SK-N-SH (cell line): ENCODE measurements at regions not wholly inside any gene's neighbourhood (a gene's known extent, or its start where the extent isn't known, plus 50 kb on each side); places are given as distances from the start of the nearest gene placed in this dataset.

Experiments used
- CTCF ChIA-PET: fragments of 300-600, 350-600 bp; formaldehyde crosslinking; extraction: SDS; loops from one replicate; lab custom pipeline; 2021; lab: Yijun Ruan, JAX
- POLR2A ChIA-PET: fragments of 350-600 bp; sonication (Branson Sonifier 250); formaldehyde crosslinking; extraction: SDS; loops from one replicate; lab custom pipeline; 2020; ENCODE audit warnings: antibody characterized with exemption, inconsistent platforms; lab: Yijun Ruan, JAX
- DNase-seq: peaks from one replicate; pipeline ENCODE4 v3.0.0; 2012
- H2AFZ ChIP-seq: fragments of 200-600 bp; sonication (generic); 2 replicates; pipeline ENCODE4 v1.8.1; 2016; ENCODE audit warnings: antibody characterized with exemption, mild to moderate bottlenecking, low read depth
- H3F3A ChIP-seq: fragments of 200-600 bp; sonication (generic); replicated peaks from 2 replicates; pipeline ENCODE3; 2016; ENCODE audit warnings: antibody characterized with exemption, mild to moderate bottlenecking; ENCODE audit not compliant: insufficient read depth
- H3K27ac ChIP-seq, 2 experiments: fragments of 200-500 bp in 1 of 2; fragments of 200-600 bp in 1 of 2; sonication (Bioruptor generic) in 1 of 2; sonication (generic), shearing (Covaris generic) in 1 of 2; 2 replicates each; pipeline versions ENCODE4 v1.5.1 to v1.6.1; 2014 to 2016; ENCODE audit warnings: low read depth in 2 of 2, inconsistent platforms in 1 of 2, low read length in 1 of 2, mild to moderate bottlenecking in 1 of 2, mixed read lengths in 1 of 2
- H3K27me3 ChIP-seq: fragments of 200-600 bp; sonication (generic), shearing (Covaris generic); 2 replicates; pipeline ENCODE4 v1.6.1; 2016; ENCODE audit warnings: mixed run types; ENCODE audit not compliant: insufficient read depth
- H3K36me3 ChIP-seq, 2 experiments: fragments of 200-500 bp in 1 of 2; fragments of 200-600 bp in 1 of 2; sonication (Bioruptor generic) in 1 of 2; sonication (generic) in 1 of 2; replicated peaks in 1 of 2; 2 replicates each; pipeline versions ENCODE3 to v1.5.1; 2014 to 2016; ENCODE audit warnings: low read length in 1 of 2, mild to moderate bottlenecking in 1 of 2; ENCODE audit not compliant: insufficient read depth in 2 of 2, control insufficient read depth in 1 of 2
- H3K4me1 ChIP-seq, 2 experiments: fragments of 200-500 bp in 1 of 2; fragments of 200-600 bp in 1 of 2; sonication (Bioruptor generic) in 1 of 2; sonication (generic), shearing (Covaris generic) in 1 of 2; 2 replicates each; pipeline versions ENCODE4 v1.5.1 to v1.6.1; 2014 to 2016; ENCODE audit warnings: low read depth in 1 of 2, low read length in 1 of 2, mixed run types in 1 of 2; ENCODE audit not compliant: insufficient read depth in 2 of 2, control insufficient read depth in 1 of 2
- H3K4me2 ChIP-seq: fragments of 200-600 bp; sonication (generic), shearing (Covaris generic); 2 replicates; pipeline ENCODE4 v1.6.1; 2017; ENCODE audit warnings: mixed run types
- H3K4me3 ChIP-seq, 2 experiments: fragments of 200-500 bp in 1 of 2; fragments of 200-600 bp in 1 of 2; sonication (Bioruptor generic) in 1 of 2; sonication (generic), shearing (Covaris generic) in 1 of 2; 2 replicates each; pipeline versions ENCODE4 v1.5.1 to v1.8.1; 2014 to 2016; ENCODE audit warnings: low read depth in 2 of 2, inconsistent platforms in 1 of 2, low read length in 1 of 2, mild to moderate bottlenecking in 1 of 2, mixed read lengths in 1 of 2, moderate library complexity in 1 of 2
- H3K79me2 ChIP-seq: fragments of 200-600 bp; sonication (generic); 2 replicates; pipeline ENCODE4 v1.8.1; 2017; ENCODE audit warnings: mild to moderate bottlenecking; ENCODE audit not compliant: insufficient read depth
- H3K9ac ChIP-seq: fragments of 200-600 bp; sonication (generic); 2 replicates; pipeline ENCODE4 v1.6.1; 2017; ENCODE audit warnings: mixed run types
- H3K9me2 ChIP-seq: fragments of 200-600 bp; sonication (generic); 2 replicates; pipeline ENCODE4 v1.6.1; 2017; ENCODE audit warnings: mixed run types
- H3K9me3 ChIP-seq: fragments of 200-600 bp; sonication (generic); 2 replicates; pipeline ENCODE4 v1.6.1; 2017; ENCODE audit warnings: mixed run types, mild to moderate bottlenecking, moderate library complexity
- H4K20me1 ChIP-seq: fragments of 200-600 bp; sonication (generic); 2 replicates; pipeline ENCODE4 v1.6.1; 2017; ENCODE audit warnings: mild to moderate bottlenecking, mixed run types; ENCODE audit not compliant: insufficient read depth
- CHD2 ChIP-seq: fragments of 150-350 bp; IDR thresholded peaks from 2 replicates; pipeline ENCODE4 v1.6.1; 2018; ENCODE audit warnings: low read length; ENCODE audit not compliant: partially characterized antibody
- ELF1 ChIP-seq: IDR thresholded peaks from 2 replicates; pipeline ENCODE4 v1.4.0; 2012
- FOSL2 ChIP-seq: IDR thresholded peaks from 2 replicates; pipeline ENCODE4 v1.4.0; 2012; ENCODE audit warnings: low read depth, mild to moderate bottlenecking, moderate library complexity, borderline replicate concordance
- FOXJ3 ChIP-seq: sonication (generic); formaldehyde crosslinking; IDR thresholded peaks from 2 replicates; pipeline ENCODE4 v1.5.1; 2020; ENCODE audit warnings: mild to moderate bottlenecking, missing genetic modification reagents
- NRF1 ChIP-seq: IDR thresholded peaks from 2 replicates; pipeline ENCODE4 v1.6.1; 2012; ENCODE audit warnings: low read depth, mild to moderate bottlenecking, low read length
- POLR2AphosphoS5 ChIP-seq: IDR thresholded peaks from 2 replicates; pipeline ENCODE4 v1.6.1; 2012; ENCODE audit warnings: low read depth, low read length
- RCOR1 ChIP-seq: fragments of 150-350 bp; IDR thresholded peaks from 2 replicates; pipeline ENCODE4 v1.6.1; 2017; ENCODE audit warnings: antibody characterized with exemption, low read length
- RXRA ChIP-seq: IDR thresholded peaks from 2 replicates; pipeline ENCODE4 v1.4.0; 2012; ENCODE audit warnings: low read depth, mild to moderate bottlenecking, borderline replicate concordance
- SMC3 ChIP-seq: IDR thresholded peaks from 2 replicates; pipeline ENCODE4 v1.6.1; 2012; ENCODE audit warnings: low read depth, low read length, improper control_type of control experiment
- TAF1 ChIP-seq: IDR thresholded peaks from 2 replicates; pipeline ENCODE4 v1.6.1; 2012; ENCODE audit warnings: low read depth, mild to moderate bottlenecking, low read length, moderate library complexity, borderline replicate concordance
- TCF12 ChIP-seq: IDR thresholded peaks from 2 replicates; pipeline ENCODE4 v1.4.0; 2012
- TEAD4 ChIP-seq: IDR thresholded peaks from 2 replicates; pipeline ENCODE4 v1.4.0; 2012; ENCODE audit warnings: mild to moderate bottlenecking, borderline replicate concordance; ENCODE audit not compliant: insufficient read depth
- WGBS: methylation state at CpG from one replicate; pipeline ENCODE4 v1.1.6; 2017; ENCODE audit warnings: low lambda C conversion rate; 5-methylcytosine and 5-hydroxymethylcytosine counted together
- TF ChIP-seq, protein P1 (sequence below): IDR thresholded peaks from 2 replicates; pipeline ENCODE4; 2012

DNA sequence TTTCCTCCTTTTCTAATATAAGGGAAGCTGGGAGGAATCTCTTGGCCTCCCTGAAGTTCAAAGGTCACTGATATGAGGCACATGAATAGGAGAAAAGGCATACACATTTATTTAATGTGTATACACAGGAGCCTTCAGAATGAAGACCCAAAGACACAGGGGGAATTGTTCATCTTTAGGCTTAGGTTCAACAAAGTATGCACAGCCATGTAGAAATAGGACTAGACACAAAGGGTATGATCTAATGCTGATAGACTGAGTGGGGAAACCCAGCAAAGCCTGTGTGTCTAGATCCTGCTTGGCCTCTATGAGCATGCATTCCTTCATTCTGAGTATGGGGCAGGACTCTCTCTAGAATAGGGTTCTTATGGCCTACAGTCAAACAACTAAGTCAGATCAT, 177.1 kb upstream of the RFC3 start:
- no peak overlapping the region for H2AFZ ChIP-seq
- DNase-seq, result no peak
- CTCF ChIA-PET, result no interaction called here
- no peak overlapping the region for H3K4me2 ChIP-seq
- H3F3A ChIP-seq, result no peaks in the 10 kb centered on the region
- no peak overlapping the region for H3K9ac ChIP-seq
- no peak overlapping the region for H3K4me3 ChIP-seq
- no peaks in the 10 kb centered on the region for H3K79me2 ChIP-seq
- no peaks in the 10 kb centered on the region for H4K20me1 ChIP-seq
- no peaks in the 10 kb centered on the region for H3K27me3 ChIP-seq
- TF ChIP-seq TAF1 (no peak), RXRA (no peak), FOSL2 (no peak), SMC3 (no peak), ELF1 (no peak), RCOR1 (no peak)
- TF ChIP-seq, protein P1, sequence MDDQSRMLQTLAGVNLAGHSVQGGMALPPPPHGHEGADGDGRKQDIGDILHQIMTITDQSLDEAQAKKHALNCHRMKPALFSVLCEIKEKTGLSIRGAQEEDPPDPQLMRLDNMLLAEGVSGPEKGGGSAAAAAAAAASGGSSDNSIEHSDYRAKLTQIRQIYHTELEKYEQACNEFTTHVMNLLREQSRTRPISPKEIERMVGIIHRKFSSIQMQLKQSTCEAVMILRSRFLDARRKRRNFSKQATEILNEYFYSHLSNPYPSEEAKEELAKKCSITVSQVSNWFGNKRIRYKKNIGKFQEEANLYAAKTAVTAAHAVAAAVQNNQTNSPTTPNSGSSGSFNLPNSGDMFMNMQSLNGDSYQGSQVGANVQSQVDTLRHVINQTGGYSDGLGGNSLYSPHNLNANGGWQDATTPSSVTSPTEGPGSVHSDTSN, result no peak
- TF ChIP-seq, all 33 proteins: peak for 0
- H3K27ac ChIP-seq, result no peak overlapping the region
- no peaks in the 10 kb centered on the region for H3K9me3 ChIP-seq
- H3K36me3 ChIP-seq, result no peaks in the 10 kb centered on the region
- H3K9me2 ChIP-seq, result no peaks in the 10 kb centered on the region
- POLR2A ChIA-PET, result no interaction called here
- H3K4me1 ChIP-seq, result peaks cover 0 to 6% of the 10 kb centered on the region in 2 experiments; a peak in 2 of 4 replicates

DNA sequence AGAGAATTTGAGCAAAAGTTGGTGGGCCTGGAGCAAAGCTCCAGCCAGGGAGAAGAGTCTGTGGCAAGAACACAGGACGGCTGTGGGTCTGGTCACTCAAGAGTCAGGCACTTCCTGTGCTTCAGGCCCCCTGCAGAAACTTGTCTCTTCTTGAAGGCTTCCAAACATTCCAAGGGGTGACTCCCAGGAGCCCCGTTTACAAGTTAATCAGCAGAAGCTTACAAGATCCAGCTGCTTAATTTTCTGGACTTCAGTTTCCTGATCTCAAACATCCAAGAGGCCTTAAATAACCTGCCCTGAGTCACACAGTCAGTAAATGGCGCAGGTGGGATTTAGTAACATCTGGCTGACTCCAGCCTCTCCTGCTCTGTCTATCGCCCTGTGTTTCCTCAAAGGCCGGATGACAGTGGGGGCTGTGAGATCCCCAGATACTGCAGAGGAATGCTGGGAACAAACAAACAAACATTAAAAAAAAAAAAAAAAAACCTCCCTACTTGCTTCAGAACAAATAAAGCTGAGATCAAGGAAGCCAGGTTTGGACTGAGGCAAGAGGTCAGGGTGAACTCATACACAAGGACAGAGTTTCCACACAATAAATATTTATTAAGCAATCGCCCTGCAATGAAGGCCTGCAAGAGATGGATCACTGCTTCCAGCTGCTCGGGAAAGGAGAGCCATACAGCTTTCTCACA, 175.4 kb upstream of the RFC3 start:
- Histone ChIP-seq H3K9ac (no peak overlapping the region), H3K36me3 (no peaks in the 10 kb centered on the region), H2AFZ (no peak overlapping the region), H3K9me2 (no peaks in the 10 kb centered on the region), H3K4me2 (no peak overlapping the region), H3K79me2 (no peaks in the 10 kb centered on the region), H3F3A (no peaks in the 10 kb centered on the region), H3K9me3 (no peaks in the 10 kb centered on the region), H3K27ac (no peak overlapping the region), H4K20me1 (no peaks in the 10 kb centered on the region), H3K4me1 (peaks cover 0 to 6% of the 10 kb centered on the region in 2 experiments; a peak in 2 of 4 replicates), H3K4me3 (no peak overlapping the region), H3K27me3 (no peaks in the 10 kb centered on the region)
- no peak for TF ChIP-seq CHD2
- TF ChIP-seq TCF12, result no peak
- TF ChIP-seq TEAD4, result no peak
- TF ChIP-seq NRF1, result no peak
- TF ChIP-seq RXRA, result no peak
- TF ChIP-seq FOXJ3, result no peak
- no peak for TF ChIP-seq POLR2AphosphoS5
- DNase-seq, result no peak
- ChIA-PET POLR2A (no interaction called here), CTCF (interaction anchor here (1.2 to 1.5 kb wide), 2 partner anchors 9 to 1061 kb away, joined by 3 read pairs; no protein-coding TSS in a partner anchor)
- 77% methylated on average over 6 of the region's 7 CpGs for WGBS
